ENCODE measurements at regions not wholly inside any gene's neighbourhood (a gene's known extent, or its start where the extent isn't known, plus 50 kb on each side); places are given as distances from the start of the nearest gene placed in this dataset.

DNA sequence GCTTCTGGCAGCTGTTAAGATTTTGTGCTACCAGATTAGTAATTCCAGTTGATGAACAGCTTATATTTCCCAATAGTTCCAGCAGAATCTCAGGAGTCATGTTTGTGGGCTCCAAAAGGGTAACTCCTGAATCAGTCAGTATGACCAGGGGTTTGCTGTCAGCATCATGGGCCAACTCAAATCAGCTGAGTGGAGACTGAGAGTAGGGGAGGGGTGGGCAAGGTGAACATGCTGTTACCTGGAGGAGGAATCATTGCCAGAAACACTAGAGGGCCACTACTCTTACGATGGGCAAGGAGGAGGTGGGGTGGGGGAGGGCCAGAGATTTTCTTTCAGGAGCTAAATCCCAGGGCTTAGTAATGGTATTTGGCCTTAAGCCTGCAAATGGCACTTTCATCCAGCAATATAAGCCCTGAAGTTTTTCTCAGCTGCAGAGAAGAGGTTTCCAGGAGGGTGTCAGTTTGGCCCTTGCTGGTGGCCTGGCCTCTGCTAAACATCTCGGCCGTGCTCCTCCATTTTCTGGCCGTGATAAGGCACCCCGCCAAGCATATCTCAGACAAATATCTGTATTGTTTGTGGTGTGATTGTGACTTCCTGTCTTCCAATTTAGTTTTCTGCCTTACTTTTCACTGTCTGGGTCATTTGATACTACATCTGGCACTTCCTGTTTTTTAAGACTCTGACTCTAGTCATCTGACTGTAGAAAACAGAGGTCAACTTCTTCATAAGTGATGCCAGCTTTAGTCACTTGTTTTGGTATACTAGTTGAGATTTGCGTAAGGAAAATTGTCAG lies 120.5 kb upstream of the CXCR4 start (continued):
- no peak for TF ChIP-seq EP400 (IDR thresholded peaks at IDR 0.05)
- no peak for TF ChIP-seq HES1 (IDR thresholded peaks at IDR 0.05; ENCODE audit: low read depth)
- no peak for TF ChIP-seq SREBF1 (IDR thresholded peaks at IDR 0.05; ENCODE audit: borderline replicate concordance, low read depth, low read length)
- TF ChIP-seq SPI1 (IDR thresholded peaks at IDR 0.05; ENCODE audit: borderline replicate concordance, low read depth, low read length): peak; percentile 96
- TF ChIP-seq, protein P1, sequence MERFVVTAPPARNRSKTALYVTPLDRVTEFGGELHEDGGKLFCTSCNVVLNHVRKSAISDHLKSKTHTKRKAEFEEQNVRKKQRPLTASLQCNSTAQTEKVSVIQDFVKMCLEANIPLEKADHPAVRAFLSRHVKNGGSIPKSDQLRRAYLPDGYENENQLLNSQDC (CRISPR knock-in tag; IDR thresholded peaks at IDR 0.05): no peak
- no peak for TF ChIP-seq PHB2 (IDR thresholded peaks at IDR 0.05; ENCODE audit: low read depth)
- TF ChIP-seq SMAD4 (CRISPR knock-in tag; conservative IDR thresholded peaks at IDR 0.05): 0 out of 2 replicates have a peak, but pooled peaks have one; percentile 30
- TF ChIP-seq, protein P2, sequence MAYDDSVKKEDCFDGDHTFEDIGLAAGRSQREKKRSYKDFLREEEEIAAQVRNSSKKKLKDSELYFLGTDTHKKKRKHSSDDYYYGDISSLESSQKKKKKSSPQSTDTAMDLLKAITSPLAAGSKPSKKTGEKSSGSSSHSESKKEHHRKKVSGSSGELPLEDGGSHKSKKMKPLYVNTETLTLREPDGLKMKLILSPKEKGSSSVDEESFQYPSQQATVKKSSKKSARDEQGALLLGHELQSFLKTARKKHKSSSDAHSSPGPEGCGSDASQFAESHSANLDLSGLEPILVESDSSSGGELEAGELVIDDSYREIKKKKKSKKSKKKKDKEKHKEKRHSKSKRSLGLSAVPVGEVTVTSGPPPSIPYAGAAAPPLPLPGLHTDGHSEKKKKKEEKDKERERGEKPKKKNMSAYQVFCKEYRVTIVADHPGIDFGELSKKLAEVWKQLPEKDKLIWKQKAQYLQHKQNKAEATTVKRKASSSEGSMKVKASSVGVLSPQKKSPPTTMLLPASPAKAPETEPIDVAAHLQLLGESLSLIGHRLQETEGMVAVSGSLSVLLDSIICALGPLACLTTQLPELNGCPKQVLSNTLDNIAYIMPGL (CRISPR knock-in tag; IDR thresholded peaks at IDR 0.05): no peak
- no peak for TF ChIP-seq POLR3G (IDR thresholded peaks at IDR 0.05; ENCODE audit: extremely low read depth, insufficient read length, insufficient replicate concordance)
- no peak for TF ChIP-seq PCBP2 (IDR thresholded peaks at IDR 0.05; ENCODE audit: low read depth, low read length, poor library complexity, severe bottlenecking)
- no peak for TF ChIP-seq KLF13 (tag; IDR thresholded peaks at IDR 0.05; ENCODE audit: borderline replicate concordance, low read depth)
- no peak for TF ChIP-seq MLX (CRISPR knock-in tag; conservative IDR thresholded peaks at IDR 0.05)
- TF ChIP-seq ARID3A (IDR thresholded peaks at IDR 0.05; ENCODE audit: borderline replicate concordance, low read depth, low read length): no peak
- no peak for TF ChIP-seq ZKSCAN3 (CRISPR knock-in tag; IDR thresholded peaks at IDR 0.05)
- no peak for TF ChIP-seq HDAC2 (IDR thresholded peaks at IDR 0.05)
- 0 out of 2 replicates have a peak, but pooled peaks have one; percentile 50 for TF ChIP-seq ZNF766 (CRISPR knock-in tag; conservative IDR thresholded peaks at IDR 0.05)
- TF ChIP-seq RNF2 (IDR thresholded peaks at IDR 0.05): no peak
- TF ChIP-seq MBD1 (CRISPR knock-in tag; IDR thresholded peaks at IDR 0.05): no peak
- TF ChIP-seq ZFPM2 (CRISPR knock-in tag; IDR thresholded peaks at IDR 0.05): no peak
- TF ChIP-seq CBX8 (IDR thresholded peaks at IDR 0.05; ENCODE audit: borderline replicate concordance, extremely low read depth, low read depth, low read length, poor library complexity, severe bottlenecking): no peak
- TF ChIP-seq NBN (IDR thresholded peaks at IDR 0.05; ENCODE audit: low read depth): no peak
